MM.1S (cell line): ENCODE measurements at regions not wholly inside any gene's neighbourhood (a gene's known extent, or its start where the extent isn't known, plus 50 kb on each side); places are given as distances from the start of the nearest gene placed in this dataset.

Source experiments
- DNase-seq: peaks from one replicate; pipeline ENCODE4 v3.0.0-alpha.2; 2015
- H2AFZ ChIP-seq: fragments of 300-600 bp; sonication (generic); 2 replicates; pipeline ENCODE4 v1.6.0; 2016; ENCODE audit warnings: antibody characterized with exemption, low read length
- H3F3A ChIP-seq: fragments of 300-600 bp; sonication (generic); 2 replicates; pipeline ENCODE4 v1.6.1; 2016; ENCODE audit warnings: mild to moderate bottlenecking, antibody characterized with exemption, low read length, moderate library complexity, mixed read lengths; ENCODE audit not compliant: insufficient read depth
- H3K27ac ChIP-seq: fragments of 300-600 bp; sonication (generic); 2 replicates; pipeline ENCODE4 v1.5.1; 2016; ENCODE audit warnings: mild to moderate bottlenecking, low read length
- H3K27me3 ChIP-seq: fragments of 300-600 bp; sonication (generic); replicated peaks from 2 replicates; pipeline ENCODE4 v1.6.0; 2016; ENCODE audit warnings: low read length; ENCODE audit not compliant: insufficient read depth
- H3K36me3 ChIP-seq: fragments of 300-600 bp; sonication (generic); replicated peaks from 2 replicates; pipeline ENCODE4 v1.6.1; 2016; ENCODE audit warnings: mild to moderate bottlenecking, low read length, mixed read lengths; ENCODE audit not compliant: insufficient read depth
- H3K4me1 ChIP-seq: fragments of 300-600 bp; sonication (generic); 2 replicates; pipeline ENCODE4 v1.6.1; 2016; ENCODE audit warnings: low read length, mixed read lengths
- H3K4me2 ChIP-seq: fragments of 300-600 bp; sonication (generic); 2 replicates; pipeline ENCODE4 v1.6.0; 2016; ENCODE audit warnings: low read depth, low read length
- H3K4me3 ChIP-seq: fragments of 300-600 bp; sonication (generic); 2 replicates; pipeline ENCODE4 v1.5.1; 2016; ENCODE audit warnings: low read length, mixed read lengths
- H3K79me2 ChIP-seq: fragments of 300-600 bp; sonication (generic); 2 replicates; pipeline ENCODE4 v1.6.1; 2016; ENCODE audit warnings: mixed run types, low read length, mixed read lengths
- H3K9ac ChIP-seq: fragments of 300-600 bp; sonication (generic); 2 replicates; pipeline ENCODE4 v1.6.1; 2016; ENCODE audit warnings: low read length, mixed read lengths
- H3K9me2 ChIP-seq: fragments of 300-600 bp; sonication (generic); replicated peaks from 2 replicates; pipeline ENCODE4 v1.6.1; 2016; ENCODE audit warnings: mild to moderate bottlenecking, low read length, mixed read lengths; ENCODE audit not compliant: insufficient read depth
- H3K9me3 ChIP-seq: fragments of 300-600 bp; sonication (generic); replicated peaks from 2 replicates; pipeline ENCODE4 v1.6.1; 2016; ENCODE audit warnings: mild to moderate bottlenecking, low read length, mixed read lengths; ENCODE audit not compliant: insufficient read depth
- H4K20me1 ChIP-seq: fragments of 300-600 bp; sonication (generic); 2 replicates; pipeline ENCODE4 v1.6.1; 2016; ENCODE audit warnings: mild to moderate bottlenecking, low read length, moderate library complexity, mixed read lengths; ENCODE audit not compliant: insufficient read depth
- CTCF ChIP-seq: fragments of 300-600 bp; sonication (generic); IDR thresholded peaks from 2 replicates; pipeline ENCODE4 v1.5.1; 2016; ENCODE audit warnings: antibody characterized with exemption, low read length, mixed read lengths
- EZH2 ChIP-seq: fragments of 300-600 bp; sonication (generic); optimal IDR thresholded peaks from 2 replicates; pipeline ENCODE3; 2017; ENCODE audit warnings: low read depth, mild to moderate bottlenecking, antibody characterized with exemption, low read length, mixed read lengths
- EZH2phosphoT487 ChIP-seq: fragments of 300-600 bp; sonication (generic); IDR thresholded peaks from 2 replicates; pipeline ENCODE4 v1.6.1; 2018; ENCODE audit warnings: antibody characterized with exemption, low read length

- Histone ChIP-seq H2AFZ (no peak overlapping the region), H3K4me3 (no peak overlapping the region), H3K9ac (no peak overlapping the region), H3K9me3 (no peaks in the 10 kb centered on the region), H4K20me1 (no peaks in the 10 kb centered on the region), H3K4me1 (no peaks in the 10 kb centered on the region), H3K9me2 (no peaks in the 10 kb centered on the region), H3K79me2 (no peaks in the 10 kb centered on the region), H3K4me2 (no peak overlapping the region), H3F3A (no peaks in the 10 kb centered on the region), H3K27ac (no peak overlapping the region), H3K36me3 (no peaks in the 10 kb centered on the region), H3K27me3 (no peaks in the 10 kb centered on the region)
- TF ChIP-seq EZH2phosphoT487 (no peak), CTCF (no peak)
- no peak for DNase-seq
Measured at GRCh38 chrX:9370893-9371292, 94.0 kb upstream of the TBL1X start.

- no peak overlapping the region for H2AFZ ChIP-seq
- no peak overlapping the region for H3K4me3 ChIP-seq
- H3K9me3 ChIP-seq = no peaks in the 10 kb centered on the region
Measured at GRCh38 chrX:9372866-9373265, 92.0 kb upstream of the TBL1X start.

GRCh38 chrX:9373789-9374188, 91.1 kb upstream of the TBL1X start:
- Histone ChIP-seq H4K20me1 (no peaks in the 10 kb centered on the region), H3K9me2 (no peaks in the 10 kb centered on the region), H3K79me2 (no peaks in the 10 kb centered on the region), H2AFZ (no peak overlapping the region), H3K27ac (no peak overlapping the region), H3K4me3 (no peak overlapping the region), H3K36me3 (no peaks in the 10 kb centered on the region), H3K4me2 (no peak overlapping the region), H3K9ac (no peak overlapping the region), H3K4me1 (no peaks in the 10 kb centered on the region), H3F3A (no peaks in the 10 kb centered on the region), H3K27me3 (no peaks in the 10 kb centered on the region), H3K9me3 (no peaks in the 10 kb centered on the region)
- TF ChIP-seq CTCF (no peak), EZH2 (no peak), EZH2phosphoT487 (no peak)
- DNase-seq = no peak

More at GRCh38 chrX:9372866-9373265, 92.0 kb upstream of the TBL1X start:
- Histone ChIP-seq H3K79me2 (no peaks in the 10 kb centered on the region), H3K4me1 (no peaks in the 10 kb centered on the region), H3K36me3 (no peaks in the 10 kb centered on the region), H4K20me1 (no peaks in the 10 kb centered on the region), H3K9ac (no peak overlapping the region), H3K27ac (no peak overlapping the region), H3K27me3 (no peaks in the 10 kb centered on the region), H3K9me2 (no peaks in the 10 kb centered on the region), H3F3A (no peaks in the 10 kb centered on the region), H3K4me2 (no peak overlapping the region)
- TF ChIP-seq EZH2 = no peak
- TF ChIP-seq CTCF = no peak
- no peak for TF ChIP-seq EZH2phosphoT487
- DNase-seq = no peak

- Histone ChIP-seq H3K4me3 (no peak overlapping the region), H3K4me2 (no peak overlapping the region), H3F3A (no peaks in the 10 kb centered on the region), H2AFZ (no peak overlapping the region), H3K9ac (no peak overlapping the region), H3K36me3 (no peaks in the 10 kb centered on the region), H4K20me1 (no peaks in the 10 kb centered on the region), H3K4me1 (no peaks in the 10 kb centered on the region), H3K9me3 (no peaks in the 10 kb centered on the region), H3K79me2 (no peaks in the 10 kb centered on the region), H3K9me2 (no peaks in the 10 kb centered on the region), H3K27ac (no peak overlapping the region), H3K27me3 (no peaks in the 10 kb centered on the region)
- TF ChIP-seq CTCF (no peak), EZH2phosphoT487 (no peak), EZH2 (no peak)
- no peak for DNase-seq
Measured at GRCh38 chrX:9374555-9374954, 90.3 kb upstream of the TBL1X start.
